SHP77 (cell line): ENCODE measurements at regions not wholly inside any gene's neighbourhood (a gene's known extent, or its start where the extent isn't known, plus 50 kb on each side); places are given as distances from the start of the nearest gene placed in this dataset.
A peak's percentile ranks its signal among the peaks of the same experiment; 100 is the strongest.

Experiments
- DNase-seq, 2 experiments: peaks; one replicate each; lab custom pipeline; 2025; lab: John Stamatoyannopoulos, UW

DNA sequence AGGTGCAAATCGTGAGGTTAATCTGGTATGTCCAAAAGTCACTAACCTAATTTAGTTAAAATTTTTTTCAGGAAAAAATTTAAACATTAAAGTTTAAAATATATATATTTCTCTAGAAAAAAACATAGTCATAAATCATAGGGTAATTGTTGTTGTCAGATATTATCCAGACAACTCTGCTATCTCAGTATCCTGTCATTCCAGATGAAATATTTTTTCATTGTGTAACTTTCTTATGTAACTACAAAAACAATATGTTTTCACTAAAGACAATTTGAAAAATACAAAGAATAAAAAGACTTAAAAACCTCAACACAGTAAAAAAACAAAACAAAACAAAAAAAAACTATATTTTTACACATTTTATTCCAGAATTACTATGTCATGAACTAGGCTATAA is 57.6 kb downstream of the TENT5A start:
- no peak for DNase-seq

DNA sequence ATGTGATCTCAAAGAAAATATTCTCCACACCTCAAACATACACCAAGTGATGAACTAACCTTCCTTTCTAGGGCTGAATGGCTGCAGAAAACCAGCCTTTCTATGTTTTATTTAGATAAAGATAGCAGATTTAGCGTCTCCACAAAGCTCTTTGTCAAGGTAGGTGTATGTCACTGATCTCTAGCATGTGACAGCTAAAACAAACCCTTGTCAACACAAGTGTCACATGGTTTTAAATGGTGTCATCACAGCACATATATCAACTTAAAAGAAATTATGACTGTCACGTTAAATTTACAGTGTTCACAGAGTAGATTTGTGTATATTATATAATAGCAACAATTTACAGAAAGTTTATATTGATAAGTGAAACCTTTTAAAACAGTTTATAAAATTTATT is 58.3 kb downstream of the TENT5A start:
- peak; percentile 30 to 75 for DNase-seq

DNA sequence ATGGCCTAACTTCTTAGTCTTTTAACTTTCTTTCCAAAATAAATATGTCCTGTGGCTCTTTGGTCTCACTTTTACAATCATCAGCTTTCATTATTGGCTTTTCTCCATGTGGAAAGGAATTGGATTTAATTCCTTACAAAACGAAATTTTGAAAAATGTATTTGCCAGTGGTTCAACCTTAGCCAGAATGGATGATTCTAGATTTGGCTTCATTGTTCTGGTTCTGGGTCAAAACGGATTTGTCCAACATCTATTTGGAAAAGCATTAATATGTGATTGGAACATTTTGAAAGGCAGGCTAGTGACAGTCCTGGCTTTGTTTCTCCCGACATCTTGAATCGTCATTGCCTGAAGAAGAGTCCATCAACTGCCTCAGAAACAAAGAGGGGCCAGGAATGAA is 59.2 kb downstream of the TENT5A start:
- DNase-seq: no peak

DNA sequence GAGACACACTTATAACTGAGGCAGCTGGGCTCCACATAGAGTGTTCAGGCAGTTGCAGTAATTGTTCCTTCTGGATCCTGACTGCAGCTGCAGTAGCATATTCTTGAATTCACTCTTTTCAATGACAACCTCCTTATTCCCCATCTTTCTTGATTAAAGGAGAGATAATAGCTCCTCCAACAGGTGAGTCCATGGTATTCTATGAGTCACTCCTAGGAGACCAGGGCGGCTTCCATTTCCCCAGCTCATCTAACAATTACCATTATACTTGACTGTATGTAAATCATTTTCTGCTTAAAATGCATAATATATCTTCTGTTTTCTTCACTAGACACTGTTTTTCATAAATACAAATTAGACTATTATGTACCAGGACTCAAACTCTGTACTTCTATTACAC is 62.4 kb downstream of the TENT5A start:
- peak; percentile 46 to 58 for DNase-seq

DNA sequence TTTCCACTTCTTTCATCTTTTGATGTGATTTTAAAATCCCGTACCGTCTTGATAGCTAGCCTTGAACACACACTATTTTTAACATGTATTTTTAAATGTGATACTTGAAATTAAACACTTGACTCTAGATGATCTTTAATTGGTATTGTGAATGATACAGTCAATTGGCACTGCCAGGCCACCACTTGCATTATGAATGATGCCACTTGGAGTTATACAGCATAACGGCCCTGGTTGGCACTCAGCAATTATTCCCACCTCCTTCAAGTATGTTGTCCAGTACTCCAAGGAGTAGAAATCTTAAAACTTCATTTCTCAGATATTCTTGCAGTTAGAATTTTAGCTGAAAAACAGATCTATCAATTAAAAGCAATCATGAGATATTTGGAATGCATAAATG is 62.9 kb downstream of the TENT5A start:
- peak in 1 of 2 experiments; percentile 35 for DNase-seq

DNA sequence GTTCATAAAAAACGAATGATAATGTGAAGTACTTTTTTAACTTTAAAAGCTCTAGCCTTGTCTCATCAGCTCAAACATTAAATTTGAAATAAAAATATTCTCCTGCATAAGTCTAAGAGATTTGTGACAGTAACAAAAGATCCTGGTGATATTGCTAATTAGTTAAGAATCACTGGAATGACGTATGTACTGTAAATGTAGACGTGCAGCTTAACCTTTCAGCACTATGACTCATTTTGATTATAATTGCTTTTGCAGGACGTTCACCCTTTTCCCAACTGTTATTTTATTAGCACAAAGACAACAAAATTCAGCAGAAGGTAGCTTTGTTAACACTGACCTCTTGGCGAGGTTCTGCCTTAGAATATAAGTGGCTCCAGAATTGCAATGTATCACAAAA is 68.6 kb downstream of the TENT5A start:
- DNase-seq: peak; percentile 55 to 66

DNA sequence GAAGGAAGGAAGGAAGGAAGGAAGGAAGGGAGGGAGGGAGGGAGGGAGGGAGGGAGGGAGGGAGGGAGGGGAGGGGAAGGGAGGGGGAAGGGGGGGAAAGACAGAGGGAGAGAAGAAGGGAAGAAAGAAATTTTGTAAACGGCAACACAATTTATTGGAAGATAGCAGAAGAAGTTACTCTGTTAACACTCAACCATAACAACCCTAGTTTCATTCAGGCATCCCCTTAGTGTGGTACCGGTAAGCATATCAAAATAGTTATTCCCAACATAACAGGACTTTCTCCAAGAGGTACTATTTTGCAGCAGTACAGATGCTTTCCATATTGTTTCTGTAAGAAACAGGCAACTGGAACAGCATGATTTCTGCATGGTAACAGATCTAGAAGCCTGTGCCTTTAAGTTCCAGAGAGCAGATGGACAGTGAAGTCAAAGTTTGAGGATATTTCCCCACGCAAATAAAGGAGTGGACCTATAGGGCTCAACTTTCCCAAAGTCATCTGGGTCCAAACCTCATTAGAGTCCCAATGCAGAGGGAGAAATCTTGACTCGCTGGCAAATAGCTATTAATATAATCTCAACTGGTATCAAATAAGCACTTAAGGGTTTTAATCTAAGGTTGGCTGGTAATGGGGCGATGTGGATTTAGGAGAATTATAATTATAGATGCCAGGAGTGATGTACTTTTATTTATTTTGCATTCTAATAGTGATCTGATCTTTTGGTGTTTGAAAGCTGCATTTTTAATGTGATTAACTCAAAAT is 69.4 kb downstream of the TENT5A start:
- DNase-seq: no peak

DNA sequence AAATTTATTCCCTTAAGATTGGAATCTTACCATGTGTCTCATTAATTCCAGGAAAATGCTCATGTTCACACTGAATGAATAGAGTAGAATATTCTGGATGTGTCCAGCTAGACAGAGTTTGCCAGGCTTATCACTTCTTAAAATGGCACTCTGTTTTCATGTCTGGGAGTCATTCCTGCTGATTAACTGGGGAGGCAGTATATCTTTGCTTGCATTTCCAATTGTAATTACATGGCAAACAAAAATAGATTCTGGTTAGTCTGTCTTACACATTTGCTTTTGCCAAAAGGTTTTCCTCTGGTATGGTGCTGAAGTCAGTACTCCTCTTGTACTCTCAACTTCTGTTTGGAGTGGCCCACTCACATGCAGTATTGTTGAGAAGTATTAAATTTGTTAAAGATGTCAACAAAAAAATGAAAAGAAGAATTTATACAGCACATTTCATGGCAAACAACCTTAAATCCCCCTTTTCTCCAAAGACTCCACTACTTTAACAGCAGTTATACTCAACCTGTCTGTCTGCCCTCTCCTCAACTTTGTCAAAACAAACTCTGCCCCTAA is 70.2 kb downstream of the TENT5A start:
- DNase-seq: no peak

DNA sequence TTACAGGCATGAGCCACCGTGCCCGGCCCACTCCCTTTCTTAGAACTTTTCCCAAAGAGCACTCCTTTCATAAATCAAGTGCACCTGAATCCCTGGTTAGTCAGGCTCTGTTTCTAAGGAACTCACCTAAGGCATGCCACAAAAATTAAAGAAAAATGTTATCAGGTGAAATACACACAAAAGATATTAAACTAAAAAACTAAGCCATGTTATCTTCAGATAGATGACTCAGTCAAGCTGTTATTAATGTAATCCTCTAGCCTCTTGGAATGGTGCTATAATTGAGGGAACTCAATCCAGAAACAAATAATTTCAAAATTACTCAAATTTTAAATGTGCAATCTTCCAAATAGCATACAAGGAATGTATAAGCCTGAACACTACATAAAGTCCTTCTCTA is 83.0 kb downstream of the TENT5A start:
- no peak for DNase-seq

DNA sequence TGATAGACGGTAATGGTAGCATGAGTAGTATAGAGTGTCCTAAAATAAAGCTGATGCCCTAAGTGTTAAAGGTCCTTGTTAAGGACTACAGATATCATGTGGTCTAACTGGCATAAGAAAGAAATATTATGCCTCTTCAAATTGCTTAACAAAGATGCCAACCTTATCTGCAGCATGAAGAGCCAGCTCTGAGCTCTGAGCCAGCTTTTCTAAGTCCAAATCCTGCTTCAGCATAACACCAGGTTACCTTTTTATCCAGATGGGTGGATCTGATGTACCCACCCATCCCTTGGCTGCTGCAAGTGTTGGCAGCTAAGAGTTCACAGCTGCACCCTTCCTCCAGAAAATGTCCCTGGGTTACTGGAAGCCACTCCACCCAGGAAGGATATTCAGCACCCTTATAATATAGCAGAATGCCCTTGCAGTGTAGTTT is 83.8 kb downstream of the TENT5A start:
- DNase-seq: no peak

DNA sequence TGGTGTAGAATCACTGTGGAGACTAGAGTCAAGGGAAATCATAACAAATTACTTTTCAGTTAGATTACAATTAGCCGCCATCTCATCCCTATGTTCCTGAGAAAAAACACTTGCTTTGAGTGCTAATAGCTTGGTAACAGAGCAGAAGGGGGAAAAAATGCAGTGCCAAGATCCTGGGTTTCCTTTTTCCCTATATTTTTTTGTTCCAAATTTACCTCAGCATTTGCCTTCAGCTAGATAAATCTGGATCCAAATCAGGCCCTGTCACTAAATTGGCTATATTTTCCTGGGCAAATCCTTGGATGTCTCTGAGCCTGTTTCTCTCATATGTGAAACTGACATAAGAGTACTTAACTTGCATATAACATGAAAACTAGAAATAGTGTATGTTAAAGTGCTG is 86.0 kb downstream of the TENT5A start:
- DNase-seq: no peak

DNA sequence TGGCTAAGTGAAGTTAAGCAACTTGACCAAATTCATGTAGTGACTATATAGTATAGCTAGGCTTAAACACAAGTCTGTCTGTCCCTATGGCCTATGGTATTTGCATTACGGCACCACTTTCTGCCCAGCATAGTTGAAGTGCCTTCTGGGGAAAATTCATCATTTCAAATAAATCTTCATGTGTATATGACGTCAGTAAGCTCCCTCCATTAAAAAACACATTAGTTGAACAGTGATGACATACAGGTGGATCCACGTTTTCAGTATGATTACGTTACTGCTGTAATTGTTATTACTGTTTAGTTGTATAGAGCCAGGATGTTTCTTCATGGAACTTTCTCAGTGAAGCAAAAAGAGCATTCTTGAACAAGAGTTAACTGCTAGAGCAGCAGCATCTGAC is 96.2 kb downstream of the TENT5A start:
- no peak for DNase-seq

DNA sequence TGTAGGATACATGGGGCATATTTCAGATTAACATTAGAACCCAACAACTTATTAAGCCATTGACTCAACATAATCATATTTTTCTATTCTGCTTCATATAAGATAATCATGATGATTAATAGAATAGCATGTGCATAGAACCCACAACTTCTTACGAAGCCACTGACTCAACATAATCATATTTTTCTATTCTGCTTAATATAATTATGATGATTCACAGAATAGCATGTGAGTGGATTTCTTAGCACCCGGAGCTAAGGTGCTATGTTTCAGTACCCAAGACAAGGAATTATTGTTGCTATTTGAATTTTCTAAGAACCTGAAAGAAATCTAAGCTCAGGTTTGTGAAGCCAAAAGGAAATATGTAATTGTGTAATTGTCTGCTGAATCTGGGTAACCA is 96.8 kb downstream of the TENT5A start:
- no peak for DNase-seq

DNA sequence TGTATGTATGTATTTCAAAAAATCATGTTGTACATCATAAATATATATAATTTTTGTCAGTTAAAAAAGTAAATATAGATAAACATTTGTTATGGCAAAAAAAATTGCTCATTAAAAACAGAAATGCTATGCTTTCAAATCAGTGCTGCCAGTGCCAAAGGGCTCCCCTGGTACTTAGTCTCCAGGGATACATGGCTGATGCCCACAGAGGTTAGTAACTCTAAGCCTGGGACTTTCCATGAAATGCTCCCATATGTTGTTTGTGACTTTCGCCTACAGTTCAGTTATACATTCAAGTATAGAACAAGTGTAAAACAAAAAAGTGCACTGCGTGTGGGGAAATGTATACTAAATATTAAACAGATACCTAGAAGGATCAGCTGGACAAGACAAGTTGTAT is 104.0 kb downstream of the TENT5A start:
- no peak for DNase-seq

DNA sequence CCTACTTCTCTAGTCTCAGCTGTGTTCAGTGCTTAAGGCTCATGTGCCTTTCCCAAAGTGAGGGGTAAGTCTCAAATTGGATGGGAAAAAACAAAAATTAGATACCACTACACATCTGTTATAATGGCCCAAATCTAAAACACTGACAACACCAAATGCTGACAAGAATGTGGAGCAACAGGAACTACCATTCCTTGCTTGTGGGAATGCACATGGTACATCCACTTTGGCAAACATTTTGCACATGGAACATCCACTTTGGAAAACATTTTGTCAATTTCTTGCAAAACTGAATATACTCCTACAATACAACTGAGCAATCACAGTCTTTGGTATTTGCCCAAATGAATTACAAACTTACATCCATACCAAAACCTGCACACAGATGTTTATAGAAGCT is 109.3 kb downstream of the TENT5A start:
- no peak for DNase-seq

DNA sequence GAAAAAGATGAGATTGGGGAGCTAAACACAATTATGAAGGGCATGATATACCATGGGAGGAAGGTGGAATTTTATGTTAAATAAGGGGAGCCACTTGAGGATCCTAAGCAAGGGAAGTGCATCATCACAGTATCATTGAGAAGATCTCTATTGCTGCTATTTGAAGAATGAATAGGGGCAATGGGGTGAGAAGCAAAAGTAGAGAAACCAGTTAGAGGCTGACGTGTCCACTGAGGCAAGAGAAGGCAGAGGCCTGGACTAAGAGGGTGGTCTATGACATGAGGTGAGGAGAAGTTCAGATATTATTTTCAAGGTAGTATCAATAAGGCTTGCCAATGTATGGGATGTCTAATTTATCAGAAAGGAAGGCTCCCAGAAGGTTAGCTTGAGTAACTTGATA is 111.6 kb downstream of the TENT5A start:
- no peak for DNase-seq

DNA sequence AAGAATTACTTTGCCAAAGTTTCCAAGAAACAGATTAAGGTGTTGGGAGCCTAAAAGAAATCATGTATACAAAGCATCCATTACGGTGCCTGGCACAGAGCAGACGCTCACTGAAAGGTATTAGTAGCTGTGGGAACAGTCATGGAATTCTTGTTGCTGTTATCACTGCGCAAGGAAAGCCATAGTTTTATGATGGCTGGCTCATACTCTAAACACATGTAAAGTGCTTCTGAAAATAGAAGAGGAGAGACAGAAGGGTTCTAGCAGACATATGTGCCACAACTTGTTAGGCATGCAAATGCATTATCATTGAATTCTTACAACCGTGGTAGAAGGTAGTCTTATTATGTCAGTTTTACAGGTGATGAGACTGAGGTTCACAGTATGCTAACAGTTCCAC is 112.4 kb downstream of the TENT5A start:
- no peak for DNase-seq

DNA sequence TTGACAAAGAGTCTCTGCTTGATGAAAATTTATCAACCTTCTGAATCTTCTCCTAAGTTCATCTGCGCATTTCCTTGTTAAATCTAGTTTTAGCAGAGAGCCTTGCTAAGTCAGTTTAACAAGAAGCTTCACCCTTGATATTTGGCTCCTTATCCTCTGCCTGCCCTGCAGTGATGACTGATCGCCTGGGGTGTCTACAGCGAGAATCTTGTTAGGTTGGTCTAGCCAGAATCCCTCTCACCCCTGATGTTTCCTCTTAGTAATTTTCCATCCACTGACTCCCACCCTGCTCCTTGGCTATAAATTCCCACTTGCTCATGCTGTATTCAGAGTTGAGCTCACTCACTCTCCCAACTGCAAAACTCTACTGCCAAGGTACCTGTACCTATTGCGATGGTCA is 114.1 kb downstream of the TENT5A start:
- no peak for DNase-seq

DNA sequence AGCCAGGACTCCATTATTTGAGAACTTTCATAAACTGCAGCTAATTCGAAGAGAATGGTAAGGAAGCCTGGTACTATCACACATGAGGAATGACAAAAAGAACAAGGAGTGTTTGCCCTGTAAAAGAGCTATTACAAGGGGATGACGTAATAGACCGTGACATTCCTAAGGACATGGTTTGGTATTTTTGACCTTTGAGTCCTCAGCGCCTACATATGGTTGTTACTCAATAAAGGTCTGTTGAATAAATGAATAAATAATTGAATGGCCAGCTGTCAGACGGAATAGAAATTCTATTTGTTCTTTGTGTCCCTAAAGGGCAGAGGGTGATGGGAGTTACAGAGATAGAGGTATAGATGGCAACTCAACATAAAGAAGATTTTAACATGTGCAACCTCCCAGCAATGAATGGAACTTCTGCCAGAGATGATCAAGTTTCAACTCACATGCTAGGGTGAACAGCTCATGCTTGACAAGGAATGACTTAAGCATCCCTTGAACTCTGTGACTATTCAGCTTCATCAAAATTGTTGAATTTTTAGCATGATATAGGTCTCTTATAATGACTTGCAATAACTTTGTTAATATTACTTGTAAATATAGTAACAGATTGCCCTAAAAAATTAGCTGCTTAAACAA is 115.4 kb downstream of the TENT5A start:
- DNase-seq: no peak

DNA sequence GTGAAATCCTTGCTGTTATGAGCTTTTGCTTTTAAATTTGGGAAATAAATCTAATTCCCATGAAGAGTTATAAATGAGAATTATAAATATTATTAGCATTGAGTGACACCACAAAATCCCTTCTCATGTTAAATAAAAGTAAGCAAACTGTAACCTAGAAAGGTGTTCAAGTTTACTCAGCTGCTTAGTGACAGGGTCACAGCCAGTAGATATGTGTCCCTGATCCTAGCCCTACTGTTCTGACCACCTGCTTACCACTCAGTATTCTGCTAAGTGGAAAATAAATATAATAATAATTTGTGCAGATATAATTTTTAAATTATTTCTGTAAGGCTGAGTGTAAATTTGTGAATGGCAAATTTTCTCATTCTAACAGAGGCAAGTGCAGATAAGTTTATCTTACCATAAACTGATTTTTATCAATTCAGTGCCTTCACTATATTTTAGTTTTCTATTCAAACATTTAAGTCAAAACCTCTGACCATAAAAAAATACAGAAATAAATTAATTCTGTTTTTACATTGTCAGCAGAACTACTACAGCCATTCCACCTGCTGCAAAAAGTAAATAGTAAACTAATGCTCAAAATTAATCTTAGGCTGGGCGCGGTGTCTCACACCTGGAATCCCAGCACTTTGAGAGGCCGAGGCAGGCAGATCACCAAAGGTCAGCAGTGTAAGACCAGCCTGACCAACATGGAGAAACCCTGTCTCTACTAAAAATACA is 118.2 kb downstream of the TENT5A start:
- peak; percentile 80 to 85 for DNase-seq

DNA sequence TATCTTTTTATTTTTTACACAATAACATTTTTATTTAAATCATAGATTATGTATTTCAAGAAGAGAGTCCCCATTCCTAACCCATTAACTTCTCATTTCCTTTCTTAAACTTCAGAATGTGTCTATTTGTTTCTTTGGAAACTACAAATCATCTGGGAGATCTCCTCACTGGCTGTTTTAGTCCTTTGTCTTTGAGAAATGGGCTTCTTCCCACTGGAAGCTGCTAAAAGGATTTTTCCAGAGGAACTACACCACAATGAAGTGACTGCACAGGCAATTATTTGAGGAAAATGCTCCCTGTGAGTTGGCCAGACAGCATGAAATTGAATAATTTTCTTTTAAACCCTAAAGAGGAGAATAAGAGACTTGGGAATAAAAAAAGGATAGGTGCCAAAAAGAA is 119.1 kb downstream of the TENT5A start:
- DNase-seq: no peak

DNA sequence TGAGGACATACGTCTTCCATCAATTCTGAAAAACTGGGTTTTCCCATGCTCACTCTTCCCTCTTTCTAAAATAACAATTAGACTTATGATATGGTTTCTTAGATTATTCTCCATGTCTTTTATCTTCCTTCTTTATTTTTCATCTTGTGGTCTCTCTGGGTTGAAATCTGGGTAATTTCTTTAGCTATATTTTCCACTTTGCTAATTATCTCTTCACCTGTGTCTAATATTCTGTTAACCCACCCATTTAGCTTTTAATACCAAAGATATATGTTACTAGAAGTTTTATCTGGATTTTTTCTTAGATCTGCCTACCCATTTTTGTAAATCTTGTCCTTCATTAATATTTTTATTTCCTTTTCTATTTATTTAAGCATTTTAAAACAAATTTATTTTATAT is 121.8 kb downstream of the TENT5A start:
- DNase-seq: no peak

DNA sequence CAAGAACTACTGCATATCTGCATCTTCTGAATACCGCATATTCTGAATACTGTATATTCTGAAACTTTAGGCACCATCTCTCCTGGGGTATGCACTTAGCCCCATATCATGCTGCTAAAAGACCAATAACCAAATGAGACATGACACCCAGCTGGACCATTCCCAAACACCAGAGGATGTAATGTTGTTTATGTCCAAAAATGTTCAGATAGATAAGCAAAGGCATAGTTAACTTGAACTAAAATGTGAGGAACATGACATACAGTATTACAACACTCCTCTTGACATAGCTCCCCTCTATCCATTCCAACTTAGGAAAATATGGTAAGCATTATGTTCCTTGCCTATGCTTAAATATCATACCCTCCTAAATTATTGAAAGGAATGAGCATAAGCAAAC is 127.3 kb downstream of the TENT5A start:
- DNase-seq: no peak
